Naive thymus-derived CD4-positive, alpha-beta T cell (primary cell): ENCODE measurements at regions not wholly inside any gene's neighbourhood (a gene's known extent, or its start where the extent isn't known, plus 50 kb on each side); places are given as distances from the start of the nearest gene placed in this dataset.

Experiments used
- ATAC-seq: fragments of 150-1000 bp; cut with Tn5 transposase; 2 replicates; pipeline ENCODE4 v1.10.0; 2021; ENCODE audit warnings: mild to moderate bottlenecking, moderate library complexity
- CTCF ChIA-PET: fragments of 350-600 bp; sonication (Branson Sonifier 250); formaldehyde crosslinking; loops from one replicate; lab custom pipeline; 2021; ENCODE audit warnings: antibody characterized with exemption; lab: Charles Lee
- POLR2A ChIA-PET: fragments of 350-600 bp; sonication (Branson Sonifier 250); formaldehyde crosslinking; loops from one replicate; lab custom pipeline; 2021; ENCODE audit warnings: antibody characterized with exemption, inconsistent platforms; lab: Charles Lee
- DNase-seq, 9 donors: peaks; one replicate each; pipeline versions ENCODE4 v3.0.0 to v3.0.0-alpha.2; 2020 to 2022; ENCODE audit warnings: mixed read lengths in 1 of 9
- H3K27ac ChIP-seq: one replicate; pipeline ENCODE4 v1.7.0; 2013; ENCODE audit warnings: mild to moderate bottlenecking, low read depth, low read length, moderate library complexity
- H3K27me3 ChIP-seq, 2 donors: one replicate each; pipeline ENCODE4 v1.7.0; 2013; ENCODE audit warnings: low read length in 2 of 2, mild to moderate bottlenecking in 2 of 2, moderate library complexity in 2 of 2; ENCODE audit not compliant: control insufficient read depth in 2 of 2, insufficient read depth in 2 of 2
- H3K36me3 ChIP-seq, 3 experiments: 1 replicate in 2 of 3; 2 replicates in 1 of 3; pipeline ENCODE4 v1.7.0; 2013; ENCODE audit warnings: low read length in 3 of 3, mild to moderate bottlenecking in 3 of 3, moderate library complexity in 1 of 3; ENCODE audit not compliant: insufficient read depth in 3 of 3, control insufficient read depth in 2 of 3
- H3K4me1 ChIP-seq, 2 donors: one replicate each; pipeline ENCODE4 v1.7.0; 2013; ENCODE audit warnings: low read length in 2 of 2, mild to moderate bottlenecking in 2 of 2, moderate library complexity in 1 of 2; ENCODE audit not compliant: control insufficient read depth in 2 of 2, insufficient read depth in 2 of 2
- H3K4me3 ChIP-seq: 2 replicates; pipeline ENCODE4 v1.7.0; 2013; ENCODE audit warnings: mild to moderate bottlenecking, low read length
- H3K9me3 ChIP-seq, 3 experiments: 1 replicate in 2 of 3; 2 replicates in 1 of 3; pipeline ENCODE4 v1.7.0; 2013; ENCODE audit warnings: low read length in 3 of 3; ENCODE audit not compliant: control insufficient read depth in 2 of 3
- H3K27ac Mint-ChIP-seq, 9 donors: one replicate each; pipeline ENCODE4 v1.8.0; 2020 to 2022; ENCODE audit warnings: mixed read lengths in 9 of 9, mild to moderate bottlenecking in 8 of 9, moderate library complexity in 5 of 9, inconsistent platforms in 2 of 9
- H3K27me3 Mint-ChIP-seq, 5 donors: one replicate each; pipeline ENCODE4 v1.8.0; 2021 to 2022; ENCODE audit warnings: mixed read lengths in 5 of 5, mild to moderate bottlenecking in 1 of 5
- H3K36me3 Mint-ChIP-seq, 5 donors: one replicate each; pipeline ENCODE4 v1.8.0; 2020 to 2022; ENCODE audit warnings: mixed read lengths in 5 of 5, mild to moderate bottlenecking in 3 of 5, inconsistent platforms in 1 of 5
- H3K4me1 Mint-ChIP-seq, 7 donors: one replicate each; pipeline ENCODE4 v1.8.0; 2020 to 2022; ENCODE audit warnings: mixed read lengths in 7 of 7, mild to moderate bottlenecking in 3 of 7, inconsistent platforms in 1 of 7
- H3K4me3 Mint-ChIP-seq, 10 donors: one replicate each; pipeline ENCODE4 v1.8.0; 2020 to 2022; ENCODE audit warnings: mild to moderate bottlenecking in 10 of 10, mixed read lengths in 10 of 10, moderate library complexity in 6 of 10, inconsistent platforms in 2 of 10
- H3K9me3 Mint-ChIP-seq, 11 donors: one replicate each; pipeline ENCODE4 v1.8.0; 2020 to 2022; ENCODE audit warnings: mixed read lengths in 11 of 11, mild to moderate bottlenecking in 4 of 11, inconsistent platforms in 1 of 11, moderate library complexity in 1 of 11
- intact Hi-C, 2 donors: fragments of 100-400 bp; cut with micrococcal nuclease; formaldehyde crosslinking; loops; one replicate each; pipeline ENCODE4 v1.15.1; 2023

DNA sequence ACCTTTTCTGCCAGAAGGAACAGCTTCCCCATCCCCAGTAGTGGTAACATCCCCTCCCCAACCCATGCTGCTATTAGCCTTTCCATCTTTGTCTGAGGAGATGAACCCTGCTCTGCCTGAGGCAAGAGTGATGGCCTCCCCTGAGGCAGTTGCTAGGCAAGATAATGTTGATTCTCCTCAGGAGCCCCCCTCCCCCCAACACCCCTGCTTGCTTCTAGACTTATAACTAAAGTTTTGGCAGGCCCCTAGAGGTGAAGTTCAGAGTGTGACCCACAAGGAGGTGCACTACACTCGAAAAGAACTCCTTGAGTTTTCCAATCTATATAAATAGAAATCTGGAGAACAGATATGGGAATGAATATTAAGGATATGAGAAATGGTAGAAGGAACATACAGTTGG is 962.5 kb downstream of the ADGRL3 start:
- no peaks in the 10 kb centered on the region for H3K27me3 ChIP-seq
- peaks cover 0 to 4% (median 0%) of the 10 kb centered on the region in 3 experiments for H3K9me3 ChIP-seq
- ATAC-seq (no peak), DNase-seq (no peak)
- H3K36me3 Mint-ChIP-seq = no peaks in the 10 kb centered on the region
- intact Hi-C loops = no loop called here
- H3K9me3 Mint-ChIP-seq = peaks cover 2 to 28% (median 16%) of the 10 kb centered on the region in 11 donors
- no peaks in the 10 kb centered on the region for H3K27me3 Mint-ChIP-seq
- no peaks in the 10 kb centered on the region for H3K4me1 ChIP-seq
- H3K4me3 Mint-ChIP-seq = no peak overlapping the region
- no peaks in the 10 kb centered on the region for H3K4me1 Mint-ChIP-seq
- H3K27ac Mint-ChIP-seq = no peak overlapping the region
- no peak overlapping the region for H3K4me3 ChIP-seq
- ChIA-PET POLR2A (no interaction called here), CTCF (no interaction called here)
- no peak overlapping the region for H3K27ac ChIP-seq
- no peaks in the 10 kb centered on the region for H3K36me3 ChIP-seq

GRCh38 chr4:62161446-62161845 is 961.3 kb downstream of the ADGRL3 start:
- ChIA-PET CTCF (no interaction called here), POLR2A (no interaction called here)

DNA sequence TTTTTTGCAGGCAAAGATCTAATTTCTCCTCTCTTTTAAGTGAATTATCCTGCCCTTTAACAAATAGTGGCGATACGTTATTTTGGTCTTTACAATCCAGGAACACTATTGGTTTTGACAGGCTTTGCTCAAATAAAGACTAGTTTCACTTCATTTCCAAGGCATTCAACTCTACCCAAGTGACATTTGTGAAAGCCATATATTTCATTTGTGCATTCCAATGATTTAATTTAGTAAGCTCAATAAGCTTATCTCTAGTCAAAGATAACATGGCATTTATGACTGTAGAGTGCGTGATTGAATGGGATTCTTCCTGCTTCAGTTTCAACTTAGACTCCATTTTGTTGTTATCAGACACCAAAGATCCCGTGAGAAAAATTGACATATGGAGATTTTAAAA is 959.8 kb downstream of the ADGRL3 start:
- no peaks in the 10 kb centered on the region for H3K4me1 Mint-ChIP-seq
- H3K4me3 Mint-ChIP-seq = no peak overlapping the region
- ATAC-seq (no peak), DNase-seq (no peak)
- no peak overlapping the region for H3K27ac Mint-ChIP-seq
- H3K27me3 ChIP-seq = no peaks in the 10 kb centered on the region
- CTCF ChIA-PET = no interaction called here
- POLR2A ChIA-PET = no interaction called here
- H3K9me3 Mint-ChIP-seq = peaks cover 6 to 24% (median 13%) of the 10 kb centered on the region in 11 donors
- no peak overlapping the region for H3K4me3 ChIP-seq
- H3K36me3 ChIP-seq = no peaks in the 10 kb centered on the region
- H3K4me1 ChIP-seq = no peaks in the 10 kb centered on the region
- H3K27me3 Mint-ChIP-seq = no peaks in the 10 kb centered on the region
- H3K9me3 ChIP-seq = peaks cover 0 to 4% (median 0%) of the 10 kb centered on the region in 3 experiments
- intact Hi-C loops = loop anchor here in 1 of 2 donors (10.0 kb wide), 1 partner anchor 55 kb away; no protein-coding TSS in a partner anchor
- H3K36me3 Mint-ChIP-seq = peaks cover 0 to 4% (median 0%) of the 10 kb centered on the region in 5 donors
- H3K27ac ChIP-seq = no peak overlapping the region

More at GRCh38 chr4:62161446-62161845, 961.3 kb downstream of the ADGRL3 start:
- Mint-ChIP-seq H3K27ac (no peak overlapping the region), H3K27me3 (no peaks in the 10 kb centered on the region), H3K4me1 (no peaks in the 10 kb centered on the region), H3K36me3 (peaks cover 0 to 4% (median 0%) of the 10 kb centered on the region in 5 donors), H3K9me3 (peaks cover 9 to 31% (median 17%) of the 10 kb centered on the region in 11 donors), H3K4me3 (no peak overlapping the region)
- H3K9me3 ChIP-seq = peaks cover 0 to 4% (median 0%) of the 10 kb centered on the region in 3 experiments
- H3K27me3 ChIP-seq = no peaks in the 10 kb centered on the region
- no peak for ATAC-seq
- intact Hi-C loops = no loop called here
- H3K36me3 ChIP-seq = no peaks in the 10 kb centered on the region
- H3K27ac ChIP-seq = no peak overlapping the region
- DNase-seq = no peak
- no peaks in the 10 kb centered on the region for H3K4me1 ChIP-seq
- no peak overlapping the region for H3K4me3 ChIP-seq

DNA sequence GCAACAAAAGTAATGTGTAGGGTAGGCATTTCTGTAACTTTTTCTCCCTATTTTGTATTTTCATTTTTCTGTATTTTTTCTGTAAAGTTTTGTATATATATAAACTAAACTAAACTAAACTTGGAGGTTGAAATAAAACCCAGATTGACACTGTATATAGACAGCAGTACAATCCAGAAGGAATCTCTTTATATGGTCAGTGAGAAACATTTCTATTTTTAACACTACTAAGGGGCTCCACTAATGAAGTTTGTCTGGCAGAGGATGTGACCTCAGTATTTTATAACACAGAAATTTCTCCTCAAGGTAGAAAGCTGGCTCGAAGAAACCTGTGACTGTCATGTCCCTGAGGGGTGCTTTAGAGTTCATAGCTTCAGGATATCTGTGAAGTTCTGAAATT is 959.2 kb downstream of the ADGRL3 start:
- Histone ChIP-seq H3K9me3 (peaks cover 0 to 4% (median 0%) of the 10 kb centered on the region in 3 experiments), H3K27ac (no peak overlapping the region), H3K36me3 (no peaks in the 10 kb centered on the region), H3K4me3 (no peak overlapping the region), H3K4me1 (no peaks in the 10 kb centered on the region), H3K27me3 (no peaks in the 10 kb centered on the region)
- Mint-ChIP-seq H3K4me1 (no peaks in the 10 kb centered on the region), H3K4me3 (no peak overlapping the region), H3K36me3 (peaks cover 0 to 4% (median 0%) of the 10 kb centered on the region in 5 donors), H3K9me3 (peaks cover 6 to 22% (median 11%) of the 10 kb centered on the region in 11 donors), H3K27ac (no peak overlapping the region), H3K27me3 (no peaks in the 10 kb centered on the region)
- POLR2A ChIA-PET = no interaction called here
- no peak for ATAC-seq
- DNase-seq = no peak
- CTCF ChIA-PET = no interaction called here
- intact Hi-C loops = loop anchor here in 1 of 2 donors (10.0 kb wide), 1 partner anchor 55 kb away; no protein-coding TSS in a partner anchor

GRCh38 chr4:62156205-62156604 is 956.1 kb downstream of the ADGRL3 start:
- Mint-ChIP-seq H3K9me3 (peaks cover under 1 to 29% (median 11%) of the 10 kb centered on the region in 11 donors), H3K4me1 (no peaks in the 10 kb centered on the region), H3K4me3 (no peak overlapping the region), H3K36me3 (peaks cover 0 to 4% (median 0%) of the 10 kb centered on the region in 5 donors), H3K27ac (no peak overlapping the region), H3K27me3 (no peaks in the 10 kb centered on the region)
- Histone ChIP-seq H3K4me1 (no peaks in the 10 kb centered on the region), H3K36me3 (no peaks in the 10 kb centered on the region), H3K4me3 (no peak overlapping the region), H3K9me3 (peaks cover 0 to 4% (median 0%) of the 10 kb centered on the region in 3 experiments), H3K27me3 (no peaks in the 10 kb centered on the region), H3K27ac (no peak overlapping the region)
- ChIA-PET CTCF (no interaction called here), POLR2A (no interaction called here)
- DNase-seq (no peak), ATAC-seq (no peak)
- intact Hi-C loops = loop anchor here in 1 of 2 donors (10.0 kb wide), 1 partner anchor 59 kb away; no protein-coding TSS in a partner anchor

DNA sequence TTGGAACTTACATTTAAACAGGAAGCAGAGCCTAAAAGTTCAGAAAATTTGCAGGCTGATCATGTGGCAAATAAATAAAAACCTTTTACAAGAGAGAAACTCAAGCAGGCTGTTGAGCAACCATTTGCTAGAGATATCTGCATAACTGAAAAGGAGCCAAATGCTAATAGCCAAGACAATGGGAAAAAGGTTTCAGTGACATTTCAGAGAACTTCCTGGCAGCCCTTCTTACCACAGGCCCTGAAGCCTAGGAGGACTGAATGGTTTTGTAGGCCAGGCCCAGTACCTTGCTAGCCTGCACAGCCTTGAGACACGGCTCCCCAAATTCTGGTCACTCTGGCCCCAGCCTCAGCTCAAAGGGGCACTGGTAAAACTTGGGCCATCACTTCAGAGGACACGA is 945.1 kb downstream of the ADGRL3 start:
- Mint-ChIP-seq H3K4me3 (no peak overlapping the region), H3K9me3 (peaks cover under 1 to 28% (median 9%) of the 10 kb centered on the region in 11 donors)
- CTCF ChIA-PET = no interaction called here

GRCh38 chr4:62144431-62144830 is 944.3 kb downstream of the ADGRL3 start:
- ATAC-seq (no peak), DNase-seq (no peak)
- Histone ChIP-seq H3K27me3 (no peaks in the 10 kb centered on the region), H3K36me3 (no peaks in the 10 kb centered on the region), H3K9me3 (peaks cover 0 to 10% (median under 1%) of the 10 kb centered on the region in 3 experiments), H3K27ac (no peak overlapping the region), H3K4me1 (no peaks in the 10 kb centered on the region), H3K4me3 (no peak overlapping the region)
- H3K27ac Mint-ChIP-seq = no peak overlapping the region
- ChIA-PET CTCF (no interaction called here), POLR2A (no interaction called here)
- H3K9me3 Mint-ChIP-seq = peaks cover 0 to 26% (median 8%) of the 10 kb centered on the region in 11 donors
- no peaks in the 10 kb centered on the region for H3K27me3 Mint-ChIP-seq
- no peaks in the 10 kb centered on the region for H3K4me1 Mint-ChIP-seq
- H3K4me3 Mint-ChIP-seq = no peak overlapping the region
- no peaks in the 10 kb centered on the region for H3K36me3 Mint-ChIP-seq
- intact Hi-C loops = no loop called here

More for the DNA sequence above, 945.1 kb downstream of the ADGRL3 start:
- Mint-ChIP-seq H3K27ac (no peak overlapping the region), H3K4me1 (no peaks in the 10 kb centered on the region), H3K27me3 (no peaks in the 10 kb centered on the region), H3K36me3 (no peaks in the 10 kb centered on the region)
- no peaks in the 10 kb centered on the region for H3K27me3 ChIP-seq
- DNase-seq = no peak
- POLR2A ChIA-PET = no interaction called here
- no peaks in the 10 kb centered on the region for H3K4me1 ChIP-seq
- no peak overlapping the region for H3K4me3 ChIP-seq
- no peak for ATAC-seq
- intact Hi-C loops = no loop called here
- no peak overlapping the region for H3K27ac ChIP-seq
- H3K9me3 ChIP-seq = peaks cover 0 to 10% (median 4%) of the 10 kb centered on the region in 3 experiments
- H3K36me3 ChIP-seq = no peaks in the 10 kb centered on the region
